ENCODE measurements at regions not wholly inside any gene's neighbourhood (a gene's known extent, or its start where the extent isn't known, plus 50 kb on each side); places are given as distances from the start of the nearest gene placed in this dataset.

- no peak for TF ChIP-seq CTCF (IDR thresholded peaks at IDR 0.05; ENCODE audit: low read depth, low read length)
- no peak overlapping the region for H3K4me3 ChIP-seq (ENCODE audit: low read depth, low read length)
Observed at GRCh38 chr18:55858661-55859515, 270.9 kb upstream of the TCF4 start.

- no peak for TF ChIP-seq CTCF (IDR thresholded peaks at IDR 0.05; ENCODE audit: low read depth, low read length)
- no peak overlapping the region for H3K4me3 ChIP-seq (ENCODE audit: low read depth, low read length)
Observed at GRCh38 chr18:55857956-55858355, 270.0 kb upstream of the TCF4 start.

- no peak overlapping the region for H3K4me3 ChIP-seq (ENCODE audit: low read depth, low read length)
- TF ChIP-seq CTCF (IDR thresholded peaks at IDR 0.05; ENCODE audit: low read depth, low read length): no peak
Observed at GRCh38 chr18:55857409-55857808, 269.4 kb upstream of the TCF4 start.

- H3K4me3 ChIP-seq (ENCODE audit: low read depth, low read length): no peak overlapping the region
Observed at GRCh38 chr18:55856679-55857078, 268.7 kb upstream of the TCF4 start.

GRCh38 chr18:55856229-55856628 is 268.2 kb upstream of the TCF4 start:
- TF ChIP-seq CTCF (IDR thresholded peaks at IDR 0.05; ENCODE audit: low read depth, low read length): no peak
- no peak overlapping the region for H3K4me3 ChIP-seq (ENCODE audit: low read depth, low read length)

More at GRCh38 chr18:55856679-55857078, 268.7 kb upstream of the TCF4 start:
- TF ChIP-seq CTCF (IDR thresholded peaks at IDR 0.05; ENCODE audit: low read depth, low read length): no peak

- H3K4me3 ChIP-seq (ENCODE audit: low read depth, low read length): no peak overlapping the region
- TF ChIP-seq CTCF (IDR thresholded peaks at IDR 0.05; ENCODE audit: low read depth, low read length): no peak
Observed at GRCh38 chr18:55853268-55853667, 265.3 kb upstream of the TCF4 start.

GRCh38 chr18:55850904-55851303 is 262.9 kb upstream of the TCF4 start:
- no peak overlapping the region for H3K4me3 ChIP-seq (ENCODE audit: low read depth, low read length)
- no peak for TF ChIP-seq CTCF (IDR thresholded peaks at IDR 0.05; ENCODE audit: low read depth, low read length)

Measured in WI38 (cell line).